MCF 10A (cell line): ENCODE measurements at regions not wholly inside any gene's neighbourhood (a gene's known extent, or its start where the extent isn't known, plus 50 kb on each side); places are given as distances from the start of the nearest gene placed in this dataset.
"Not testable (repeated sequence)": the region's sequence is repeated elsewhere in the genome, so short reads cannot be mapped to it uniquely, and the experiment has no call there.

ENCODE experiments used
- BruUV-seq: library from RNA; stranded (reverse); fragments of 400-500 nt; replicated peaks from 2 replicates; lab custom pipeline; 2021; lab: Mats Ljungman, UMichigan
- CTCF ChIA-PET: fragments of 300-600 bp; sonication (Branson Sonifier 250); formaldehyde crosslinking; extraction: SDS; loops from one replicate; lab custom pipeline; 2021; ENCODE audit warnings: antibody characterized with exemption, inconsistent platforms; lab: Yijun Ruan, JAX
- POLR2A ChIA-PET: fragments of 300-600, 350-650 bp; sonication (Branson Sonifier 250); formaldehyde crosslinking; extraction: SDS; loops from one replicate; lab custom pipeline; 2020; ENCODE audit warnings: antibody characterized with exemption, inconsistent platforms; lab: Yijun Ruan, JAX
- DNase-seq: peaks from one replicate; pipeline ENCODE4 v3.0.0-alpha.2; 2018; ENCODE audit not compliant: unreplicated experiment
- H3K27ac Mint-ChIP-seq: one replicate; pipeline ENCODE4 v1.8.0; 2022; ENCODE audit warnings: mild to moderate bottlenecking, low read depth, mixed read lengths; ENCODE audit not compliant: unreplicated experiment
- H3K27me3 Mint-ChIP-seq: one replicate; pipeline ENCODE4 v1.8.0; 2022; ENCODE audit warnings: mixed read lengths; ENCODE audit not compliant: insufficient read depth, unreplicated experiment
- H3K36me3 Mint-ChIP-seq: one replicate; pipeline ENCODE4 v1.8.0; 2022; ENCODE audit warnings: mild to moderate bottlenecking, moderate library complexity, mixed read lengths; ENCODE audit not compliant: insufficient read depth, unreplicated experiment
- H3K4me1 Mint-ChIP-seq: one replicate; pipeline ENCODE4 v1.8.0; 2022; ENCODE audit warnings: mixed read lengths; ENCODE audit not compliant: insufficient read depth, unreplicated experiment
- H3K4me3 Mint-ChIP-seq: one replicate; pipeline ENCODE4 v1.8.0; 2022; ENCODE audit warnings: mild to moderate bottlenecking, moderate library complexity, mixed read lengths; ENCODE audit not compliant: unreplicated experiment
- H3K9me3 Mint-ChIP-seq: one replicate; pipeline ENCODE4 v1.8.0; 2022; ENCODE audit warnings: mixed read lengths; ENCODE audit not compliant: unreplicated experiment
- intact Hi-C: fragments of 100-400 bp; cut with micrococcal nuclease; formaldehyde crosslinking; loops from 2 replicates; pipeline ENCODE4 v1.14.1; 2022
- TF ChIP-seq, protein P1 (sequence below): fragments of 200-600 bp; IDR thresholded peaks from one replicate; pipeline ENCODE4 v1.8.0; 2022; ENCODE audit warnings: antibody characterized with exemption, mild to moderate bottlenecking; ENCODE audit not compliant: unreplicated experiment

DNA sequence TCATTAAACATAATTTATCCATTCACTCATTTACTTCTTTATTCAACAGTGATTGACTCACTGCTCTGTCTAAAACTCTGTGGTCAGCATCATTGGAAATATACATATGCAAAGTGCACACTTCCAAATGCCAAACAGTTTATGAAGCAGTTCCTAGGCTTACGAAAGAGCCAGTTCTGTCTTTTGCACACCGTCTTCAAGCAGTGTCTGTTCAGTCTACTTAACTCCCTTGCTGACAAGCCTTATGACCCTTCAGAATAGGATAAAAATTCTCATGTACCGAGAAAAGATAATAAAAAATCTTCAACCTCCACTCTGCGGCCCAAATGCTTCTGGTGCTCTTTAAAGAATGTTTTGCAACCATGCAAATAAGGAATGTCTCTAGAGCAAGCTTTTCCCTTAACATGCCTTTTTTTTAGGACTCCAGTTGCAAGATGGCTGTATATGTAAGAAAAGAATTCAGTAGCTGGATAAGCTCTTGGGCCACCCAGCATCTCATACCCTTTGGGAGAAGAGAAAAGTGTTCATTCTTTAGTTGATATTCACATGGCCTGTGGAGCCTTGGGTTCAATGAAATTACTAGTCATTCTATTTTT lies 1037.0 kb upstream of the SLIT2 start:
- DNase-seq: no peak
- Mint-ChIP-seq H3K27me3 (no peaks in the 10 kb centered on the region), H3K4me1 (no peaks in the 10 kb centered on the region), H3K9me3 (no peaks in the 10 kb centered on the region), H3K36me3 (no peaks in the 10 kb centered on the region), H3K4me3 (no peak overlapping the region), H3K27ac (no peak overlapping the region)
- ChIA-PET CTCF (no interaction called here), POLR2A (no interaction called here)
- BruUV-seq: no TSS peak
- TF ChIP-seq, protein P1, sequence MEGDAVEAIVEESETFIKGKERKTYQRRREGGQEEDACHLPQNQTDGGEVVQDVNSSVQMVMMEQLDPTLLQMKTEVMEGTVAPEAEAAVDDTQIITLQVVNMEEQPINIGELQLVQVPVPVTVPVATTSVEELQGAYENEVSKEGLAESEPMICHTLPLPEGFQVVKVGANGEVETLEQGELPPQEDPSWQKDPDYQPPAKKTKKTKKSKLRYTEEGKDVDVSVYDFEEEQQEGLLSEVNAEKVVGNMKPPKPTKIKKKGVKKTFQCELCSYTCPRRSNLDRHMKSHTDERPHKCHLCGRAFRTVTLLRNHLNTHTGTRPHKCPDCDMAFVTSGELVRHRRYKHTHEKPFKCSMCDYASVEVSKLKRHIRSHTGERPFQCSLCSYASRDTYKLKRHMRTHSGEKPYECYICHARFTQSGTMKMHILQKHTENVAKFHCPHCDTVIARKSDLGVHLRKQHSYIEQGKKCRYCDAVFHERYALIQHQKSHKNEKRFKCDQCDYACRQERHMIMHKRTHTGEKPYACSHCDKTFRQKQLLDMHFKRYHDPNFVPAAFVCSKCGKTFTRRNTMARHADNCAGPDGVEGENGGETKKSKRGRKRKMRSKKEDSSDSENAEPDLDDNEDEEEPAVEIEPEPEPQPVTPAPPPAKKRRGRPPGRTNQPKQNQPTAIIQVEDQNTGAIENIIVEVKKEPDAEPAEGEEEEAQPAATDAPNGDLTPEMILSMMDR: no peak
- intact Hi-C loops: no loop called here

DNA sequence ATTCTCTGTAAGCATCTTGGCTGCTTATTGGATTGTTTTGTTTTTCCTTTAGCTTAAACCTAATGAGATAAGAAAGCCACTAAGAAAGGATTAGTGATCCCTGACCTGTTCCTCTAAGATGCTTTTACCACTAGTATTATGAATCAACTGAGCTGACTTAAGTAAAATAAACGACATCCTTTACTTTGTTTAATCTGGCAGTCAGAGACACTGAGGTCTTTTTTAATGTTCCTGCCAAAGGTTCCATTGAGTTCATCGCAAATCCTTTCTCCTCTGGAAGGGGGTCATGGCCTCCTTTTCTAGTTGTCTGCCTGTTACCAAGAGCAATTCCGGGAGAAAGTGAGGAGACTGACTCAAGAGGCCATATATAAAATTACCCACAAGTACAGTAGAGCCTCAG lies 1038.3 kb upstream of the SLIT2 start:
- Mint-ChIP-seq H3K27me3 (no peaks in the 10 kb centered on the region), H3K4me3 (no peak overlapping the region), H3K9me3 (no peaks in the 10 kb centered on the region), H3K36me3 (no peaks in the 10 kb centered on the region), H3K4me1 (no peaks in the 10 kb centered on the region), H3K27ac (no peak overlapping the region)
- ChIA-PET POLR2A (no interaction called here), CTCF (no interaction called here)
- DNase-seq: no peak
- no TSS peak for BruUV-seq
- TF ChIP-seq, protein P1: no peak
- intact Hi-C loops: no loop called here

DNA sequence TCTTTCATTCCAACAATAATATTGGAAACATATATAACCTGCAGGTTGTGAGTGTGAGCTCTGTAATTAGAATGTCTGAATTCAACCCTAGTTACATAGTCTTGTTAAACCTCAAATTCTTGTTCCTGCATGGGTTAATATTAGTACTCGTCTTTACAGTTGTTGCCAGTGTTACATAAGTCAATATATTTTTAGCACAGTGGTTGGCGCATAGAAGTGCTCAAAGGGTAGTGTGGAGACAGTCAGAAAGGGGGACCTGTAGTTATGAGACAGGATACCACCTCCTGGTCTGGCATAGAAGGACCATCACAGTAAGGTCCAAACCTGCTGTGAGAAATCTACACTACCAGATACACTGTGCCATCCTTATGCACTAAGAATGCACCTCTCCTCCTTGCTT lies 1045.9 kb upstream of the SLIT2 start:
- H3K9me3 Mint-ChIP-seq: no peaks in the 10 kb centered on the region
- ChIA-PET CTCF (no interaction called here), POLR2A (no interaction called here)
- no peaks in the 10 kb centered on the region for H3K4me1 Mint-ChIP-seq
- no peaks in the 10 kb centered on the region for H3K27me3 Mint-ChIP-seq
- H3K27ac Mint-ChIP-seq: no peak overlapping the region
- no peaks in the 10 kb centered on the region for H3K36me3 Mint-ChIP-seq
- TF ChIP-seq, protein P1: no peak
- no TSS peak for BruUV-seq
- no peak for DNase-seq
- no peak overlapping the region for H3K4me3 Mint-ChIP-seq
- intact Hi-C loops: no loop called here

- intact Hi-C loops, H3K9me3 Mint-ChIP-seq, H3K27me3 Mint-ChIP-seq, H3K4me3 Mint-ChIP-seq, H3K36me3 Mint-ChIP-seq, H3K4me1 Mint-ChIP-seq, BruUV-seq, DNase-seq, H3K27ac Mint-ChIP-seq, POLR2A ChIA-PET: not testable (repeated sequence)
- CTCF ChIA-PET: interaction anchor here (0.7 to 0.9 kb wide), 2 partner anchors 522 to 1038 kb away, joined by 3 read pairs; no protein-coding TSS in a partner anchor
Observed at GRCh38 chr4:19197838-19198237, 1053.9 kb upstream of the SLIT2 start.

- no TSS peak for BruUV-seq
- Mint-ChIP-seq H3K36me3 (no peaks in the 10 kb centered on the region), H3K4me1 (no peaks in the 10 kb centered on the region), H3K9me3 (no peaks in the 10 kb centered on the region), H3K27ac (no peak overlapping the region), H3K27me3 (no peaks in the 10 kb centered on the region), H3K4me3 (no peak overlapping the region)
- DNase-seq: no peak
- ChIA-PET POLR2A (no interaction called here), CTCF (no interaction called here)
- intact Hi-C loops: no loop called here
- TF ChIP-seq, protein P1: no peak
Observed at GRCh38 chr4:19195696-19196095, 1056.0 kb upstream of the SLIT2 start.
